NB4 (cell line): ENCODE measurements at regions not wholly inside any gene's neighbourhood (a gene's known extent, or its start where the extent isn't known, plus 50 kb on each side); places are given as distances from the start of the nearest gene placed in this dataset.

Source experiments
- MYC ChIP-seq: IDR thresholded peaks from 2 replicates; pipeline ENCODE4 v1.6.1; 2011; ENCODE audit warnings: low read depth, low read length
- POLR2A ChIP-seq: IDR thresholded peaks from 2 replicates; pipeline ENCODE4 v1.6.1; 2011; ENCODE audit warnings: mild to moderate bottlenecking; ENCODE audit not compliant: insufficient read length; ENCODE audit errors: extremely low read depth

DNA sequence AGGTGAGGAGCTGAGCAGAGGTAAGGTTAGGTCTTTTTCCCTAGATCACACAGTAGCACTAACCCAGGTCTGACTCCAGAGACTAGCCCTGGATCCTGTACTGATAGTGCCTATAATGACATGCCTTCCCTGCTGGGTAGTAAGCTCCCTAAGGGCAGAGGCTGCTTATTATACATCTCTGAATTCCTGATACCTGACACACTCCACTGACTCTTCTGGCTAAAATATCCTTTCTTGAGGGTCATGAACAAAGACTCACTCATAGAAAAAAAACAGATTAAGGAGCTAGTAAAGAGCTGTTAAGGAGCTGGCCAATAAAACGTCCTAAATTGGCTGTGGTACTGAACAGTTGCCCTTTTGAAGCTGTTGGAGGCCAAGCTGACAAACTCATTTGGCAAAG is 149.0 kb upstream of the ITGA1 start:
- TF ChIP-seq MYC (no peak), POLR2A (no peak)
